Cardiac septum (tissue), 1 donor: ENCODE measurements at regions not wholly inside any gene's neighbourhood (a gene's known extent, or its start where the extent isn't known, plus 50 kb on each side); places are given as distances from the start of the nearest gene placed in this dataset.

ENCODE experiments used
- DNase-seq: peaks from one replicate; pipeline ENCODE4 v3.0.0-alpha.2; 2020; ENCODE audit warnings: low spot score
- intact Hi-C: fragments of 100-400 bp; cut with DNase I; formaldehyde crosslinking; loops from one replicate; pipeline ENCODE4 v1.14.0; 2022
- donor health status: DM: no; HTN: no; CAD: no.

- DNase-seq = no peak
- intact Hi-C loops = no loop called here
Observed at GRCh38 chrX:8313844-8314243, 142.8 kb upstream of the VCX2 start.

GRCh38 chrX:8314881-8315280 is 143.8 kb upstream of the VCX2 start:
- DNase-seq = no peak
- intact Hi-C loops = no loop called here

- intact Hi-C loops = no loop called here
- DNase-seq = no peak
Observed at GRCh38 chrX:8319359-8319758, 145.3 kb upstream of the VCX3B start.

GRCh38 chrX:8323356-8323755 is 141.3 kb upstream of the VCX3B start:
- DNase-seq = no peak
- intact Hi-C loops = no loop called here

GRCh38 chrX:8341814-8342590 is 122.6 kb upstream of the VCX3B start:
- intact Hi-C loops = no loop called here
- no peak for DNase-seq

- no peak for DNase-seq
- intact Hi-C loops = no loop called here
Observed at GRCh38 chrX:8345473-8345872, 119.2 kb upstream of the VCX3B start.

- DNase-seq = no peak
- intact Hi-C loops = no loop called here
Observed at GRCh38 chrX:8346060-8346459, 118.6 kb upstream of the VCX3B start.

GRCh38 chrX:8346892-8347291 is 117.7 kb upstream of the VCX3B start:
- intact Hi-C loops = no loop called here
- DNase-seq = no peak

GRCh38 chrX:8349816-8350544 is 114.7 kb upstream of the VCX3B start:
- no peak for DNase-seq
- intact Hi-C loops = no loop called here

GRCh38 chrX:8358302-8358701 is 106.3 kb upstream of the VCX3B start:
- intact Hi-C loops = no loop called here
- DNase-seq = no peak

GRCh38 chrX:8364369-8365141 is 100.1 kb upstream of the VCX3B start:
- intact Hi-C loops = loop anchor here (10.0 kb wide), 2 partner anchors 370 kb away; partner anchors contain the start of gene ANOS1
- DNase-seq = no peak

- DNase-seq = no peak
- intact Hi-C loops = loop anchor here (10.0 kb wide), 2 partner anchors 368 to 372 kb away; partner anchors contain the start of gene ANOS1
Observed at GRCh38 chrX:8366481-8366880, 98.1 kb upstream of the VCX3B start.

GRCh38 chrX:8374041-8374825 is 90.4 kb upstream of the VCX3B start:
- DNase-seq = no peak
- intact Hi-C loops = no loop called here

GRCh38 chrX:8377041-8377440 is 87.6 kb upstream of the VCX3B start:
- no peak for DNase-seq
- intact Hi-C loops = no loop called here

- intact Hi-C loops = no loop called here
- no peak for DNase-seq
Observed at GRCh38 chrX:8390771-8391170, 73.9 kb upstream of the VCX3B start.

- intact Hi-C loops = no loop called here
- no peak for DNase-seq
Observed at GRCh38 chrX:8403988-8404387, 60.6 kb upstream of the VCX3B start.

GRCh38 chrX:8404471-8404870 is 60.2 kb upstream of the VCX3B start:
- intact Hi-C loops = no loop called here
- DNase-seq = no peak

GRCh38 chrX:8404926-8405325 is 59.7 kb upstream of the VCX3B start:
- intact Hi-C loops = no loop called here
- DNase-seq = no peak

- intact Hi-C loops = no loop called here
- DNase-seq = no peak
Observed at GRCh38 chrX:8405631-8406030, 59.0 kb upstream of the VCX3B start.

GRCh38 chrX:8413279-8413678 is 51.4 kb upstream of the VCX3B start:
- DNase-seq = no peak
- intact Hi-C loops = no loop called here
